KMS-11 (cell line): ENCODE measurements at regions not wholly inside any gene's neighbourhood (a gene's known extent, or its start where the extent isn't known, plus 50 kb on each side); places are given as distances from the start of the nearest gene placed in this dataset.
A peak's percentile ranks its signal among the peaks of the same experiment; 100 is the strongest.

Experiments used
- H2AFZ ChIP-seq: fragments of 200-600 bp; sonication (generic); 2 replicates; pipeline ENCODE4 v1.6.1; 2016; ENCODE audit warnings: antibody characterized with exemption, mixed run types, low read depth
- H3K27ac ChIP-seq: fragments of 200-600 bp; sonication (generic); 2 replicates; pipeline ENCODE4 v1.6.1; 2016; ENCODE audit warnings: mild to moderate bottlenecking, mixed run types
- H3K27me3 ChIP-seq: fragments of 200-600 bp; sonication (generic); 2 replicates; pipeline ENCODE4 v1.6.1; 2017; ENCODE audit warnings: mild to moderate bottlenecking, low read depth, mixed run types, moderate library complexity; ENCODE audit not compliant: insufficient read depth
- H3K36me3 ChIP-seq: fragments of 200-600 bp; sonication (generic); 2 replicates; pipeline ENCODE4 v1.6.1; 2017; ENCODE audit warnings: mild to moderate bottlenecking, mixed run types; ENCODE audit not compliant: insufficient read depth
- H3K4me1 ChIP-seq: fragments of 200-600 bp; sonication (generic); 2 replicates; pipeline ENCODE4 v1.6.1; 2016; ENCODE audit warnings: mild to moderate bottlenecking, low read depth, mixed run types; ENCODE audit not compliant: poor library complexity, severe bottlenecking
- H3K4me2 ChIP-seq: fragments of 200-600 bp; sonication (generic); 2 replicates; pipeline ENCODE4 v1.7.0; 2016; ENCODE audit warnings: mild to moderate bottlenecking, mixed run types
- H3K4me3 ChIP-seq: fragments of 200-600 bp; sonication (generic); IDR thresholded peaks from 2 replicates; pipeline ENCODE4 v1.6.1; 2017; ENCODE audit warnings: low read depth, low read length, mixed read lengths; ENCODE audit not compliant: insufficient read depth
- H3K79me2 ChIP-seq: fragments of 200-600 bp; sonication (generic); 2 replicates; pipeline ENCODE4 v1.6.1; 2016; ENCODE audit warnings: low read depth, mixed run types; ENCODE audit not compliant: insufficient read depth
- H3K9ac ChIP-seq: fragments of 200-600 bp; sonication (generic); 2 replicates; pipeline ENCODE4 v1.6.1; 2016; ENCODE audit warnings: mild to moderate bottlenecking, mixed run types
- H4K20me1 ChIP-seq: fragments of 200-600 bp; sonication (generic); 2 replicates; pipeline ENCODE4 v1.6.1; 2016; ENCODE audit warnings: mild to moderate bottlenecking, mixed run types; ENCODE audit not compliant: insufficient read depth
- TF ChIP-seq, protein P1 (sequence below): fragments of 200-600 bp; sonication (generic); conservative IDR thresholded peaks from 2 replicates; pipeline ENCODE4 v1.6.1; 2017; ENCODE audit warnings: low read depth, mild to moderate bottlenecking, antibody characterized with exemption, low read length, moderate library complexity, mixed read lengths

DNA sequence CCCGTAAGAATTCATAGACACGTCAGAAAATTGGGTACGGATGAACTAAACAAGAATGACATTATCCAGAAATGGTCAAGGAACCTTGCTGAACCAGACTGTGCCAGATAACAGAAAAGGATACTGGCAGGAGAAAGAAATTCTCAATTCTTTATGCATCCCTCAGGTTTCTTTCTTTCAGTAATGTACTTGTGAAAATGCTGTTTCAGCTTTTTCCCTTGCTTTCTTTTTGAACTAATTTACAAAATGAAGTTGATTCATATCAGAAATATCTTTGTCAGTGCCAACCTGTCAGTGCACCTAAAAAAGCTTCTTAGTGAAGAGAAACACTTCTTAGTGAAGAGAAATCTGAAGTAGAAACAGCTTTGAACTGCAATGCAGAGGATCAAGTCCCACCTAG is 643.6 kb upstream of the RORB start:
- no peak overlapping the region for H3K4me3 ChIP-seq
- peak overlapping the region; percentile 10; the same call in 1 of the 2 replicates for H3K4me2 ChIP-seq
- H3K36me3 ChIP-seq: no peaks in the 10 kb centered on the region
- no peaks in the 10 kb centered on the region for H3K79me2 ChIP-seq
- TF ChIP-seq, protein P1, sequence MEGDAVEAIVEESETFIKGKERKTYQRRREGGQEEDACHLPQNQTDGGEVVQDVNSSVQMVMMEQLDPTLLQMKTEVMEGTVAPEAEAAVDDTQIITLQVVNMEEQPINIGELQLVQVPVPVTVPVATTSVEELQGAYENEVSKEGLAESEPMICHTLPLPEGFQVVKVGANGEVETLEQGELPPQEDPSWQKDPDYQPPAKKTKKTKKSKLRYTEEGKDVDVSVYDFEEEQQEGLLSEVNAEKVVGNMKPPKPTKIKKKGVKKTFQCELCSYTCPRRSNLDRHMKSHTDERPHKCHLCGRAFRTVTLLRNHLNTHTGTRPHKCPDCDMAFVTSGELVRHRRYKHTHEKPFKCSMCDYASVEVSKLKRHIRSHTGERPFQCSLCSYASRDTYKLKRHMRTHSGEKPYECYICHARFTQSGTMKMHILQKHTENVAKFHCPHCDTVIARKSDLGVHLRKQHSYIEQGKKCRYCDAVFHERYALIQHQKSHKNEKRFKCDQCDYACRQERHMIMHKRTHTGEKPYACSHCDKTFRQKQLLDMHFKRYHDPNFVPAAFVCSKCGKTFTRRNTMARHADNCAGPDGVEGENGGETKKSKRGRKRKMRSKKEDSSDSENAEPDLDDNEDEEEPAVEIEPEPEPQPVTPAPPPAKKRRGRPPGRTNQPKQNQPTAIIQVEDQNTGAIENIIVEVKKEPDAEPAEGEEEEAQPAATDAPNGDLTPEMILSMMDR: no peak
- no peak overlapping the region for H2AFZ ChIP-seq
- no peaks in the 10 kb centered on the region for H4K20me1 ChIP-seq
- H3K4me1 ChIP-seq: peaks cover 15% of the 10 kb centered on the region
- H3K27ac ChIP-seq: no peak overlapping the region
- no peaks in the 10 kb centered on the region for H3K27me3 ChIP-seq
- no peak overlapping the region for H3K9ac ChIP-seq

- Histone ChIP-seq H3K27me3 (no peaks in the 10 kb centered on the region), H3K4me3 (no peak overlapping the region), H3K4me1 (peaks cover 15% of the 10 kb centered on the region), H3K27ac (no peak overlapping the region), H3K36me3 (no peaks in the 10 kb centered on the region), H4K20me1 (no peaks in the 10 kb centered on the region), H3K4me2 (no peak overlapping the region), H2AFZ (no peak overlapping the region), H3K9ac (no peak overlapping the region), H3K79me2 (no peaks in the 10 kb centered on the region)
- TF ChIP-seq, protein P1: no peak
Observed at GRCh38 chr9:73855206-73855605, 641.9 kb upstream of the RORB start.

- H2AFZ ChIP-seq: no peak overlapping the region
- no peaks in the 10 kb centered on the region for H4K20me1 ChIP-seq
- no peak overlapping the region for H3K9ac ChIP-seq
- no peaks in the 10 kb centered on the region for H3K36me3 ChIP-seq
- H3K27me3 ChIP-seq: no peaks in the 10 kb centered on the region
- H3K79me2 ChIP-seq: no peaks in the 10 kb centered on the region
- TF ChIP-seq, protein P1: no peak
- H3K4me3 ChIP-seq: no peak overlapping the region
- no peak overlapping the region for H3K4me2 ChIP-seq
- no peak overlapping the region for H3K27ac ChIP-seq
- H3K4me1 ChIP-seq: no peaks in the 10 kb centered on the region
Observed at GRCh38 chr9:73863924-73864323, 633.2 kb upstream of the RORB start.

DNA sequence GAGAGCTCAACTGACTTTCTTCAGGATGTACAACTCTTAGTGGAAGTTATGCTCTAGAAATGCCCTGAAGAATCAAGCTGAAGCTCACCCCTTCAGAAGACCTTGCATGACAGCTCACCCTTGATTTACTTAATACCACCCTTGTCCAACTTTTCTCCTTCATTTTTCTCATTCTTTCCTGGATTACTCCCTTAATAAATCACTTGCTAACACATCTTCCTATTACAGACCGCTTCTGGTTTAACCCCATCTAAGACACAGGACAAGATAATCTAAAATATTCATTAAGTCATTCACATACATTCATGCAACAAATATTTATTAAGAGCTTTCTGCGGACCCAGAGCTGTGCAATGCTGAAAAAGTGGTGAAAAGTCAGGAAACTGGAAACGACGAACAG is 630.7 kb upstream of the RORB start:
- Histone ChIP-seq H3K9ac (no peak overlapping the region), H3K4me2 (no peak overlapping the region), H3K27ac (no peak overlapping the region), H3K79me2 (no peaks in the 10 kb centered on the region), H3K4me3 (no peak overlapping the region), H3K27me3 (no peaks in the 10 kb centered on the region), H2AFZ (no peak overlapping the region), H4K20me1 (no peaks in the 10 kb centered on the region), H3K4me1 (no peaks in the 10 kb centered on the region), H3K36me3 (no peaks in the 10 kb centered on the region)
- TF ChIP-seq, protein P1: no peak
